VCaP (cell line): ENCODE measurements at regions not wholly inside any gene's neighbourhood (a gene's known extent, or its start where the extent isn't known, plus 50 kb on each side); places are given as distances from the start of the nearest gene placed in this dataset.

Source experiments
- H3K27ac ChIP-seq: fragments of 450-650 bp; 2 replicates; pipeline ENCODE4 v1.5.1; 2017
- CTCF ChIP-seq: fragments of 450-650 bp; conservative IDR thresholded peaks from 2 replicates; pipeline ENCODE4 v1.5.1; 2017; ENCODE audit warnings: mild to moderate bottlenecking, moderate library complexity

- H3K27ac ChIP-seq, result no peak overlapping the region
- no peak for TF ChIP-seq CTCF
Observed at GRCh38 chr5:24289582-24290335, 355.0 kb downstream of the CDH10 start.

GRCh38 chr5:24290536-24290935, 354.2 kb downstream of the CDH10 start:
- no peak for TF ChIP-seq CTCF
- H3K27ac ChIP-seq, result no peak overlapping the region

- no peak for TF ChIP-seq CTCF
- no peak overlapping the region for H3K27ac ChIP-seq
Observed at GRCh38 chr5:24291916-24292315, 352.9 kb downstream of the CDH10 start.

GRCh38 chr5:24294333-24294732, 350.4 kb downstream of the CDH10 start:
- TF ChIP-seq CTCF, result no peak
- no peak overlapping the region for H3K27ac ChIP-seq

GRCh38 chr5:24314106-24314505, 330.7 kb downstream of the CDH10 start:
- H3K27ac ChIP-seq, result no peak overlapping the region
- TF ChIP-seq CTCF, result no peak

GRCh38 chr5:24320643-24321042, 324.1 kb downstream of the CDH10 start:
- no peak overlapping the region for H3K27ac ChIP-seq
- TF ChIP-seq CTCF, result no peak

GRCh38 chr5:24325306-24325832, 319.4 kb downstream of the CDH10 start:
- no peak for TF ChIP-seq CTCF
- no peak overlapping the region for H3K27ac ChIP-seq
